Breast epithelium (tissue), 3 donors: ENCODE measurements at regions not wholly inside any gene's neighbourhood (a gene's known extent, or its start where the extent isn't known, plus 50 kb on each side); places are given as distances from the start of the nearest gene placed in this dataset.

Source experiments
- CTCF ChIP-seq, 3 donors: fragments of 450-650 bp; IDR thresholded peaks; one replicate each; pipeline ENCODE4 v1.5.1; 2016 to 2017; ENCODE audit warnings: antibody characterized with exemption in 3 of 3, mild to moderate bottlenecking in 3 of 3, moderate library complexity in 3 of 3
- POLR2A ChIP-seq: fragments of 450-650 bp; IDR thresholded peaks from one replicate; pipeline ENCODE4 v1.6.1; 2016; ENCODE audit warnings: antibody characterized with exemption, mild to moderate bottlenecking, moderate library complexity
- POLR2AphosphoS5 ChIP-seq, 3 donors: sonication (generic); formaldehyde crosslinking; IDR thresholded peaks; one replicate each; pipeline ENCODE4 v1.6.1; 2017; ENCODE audit warnings: antibody characterized with exemption in 3 of 3

- no peak for TF ChIP-seq POLR2AphosphoS5 (IDR thresholded peaks at IDR 0.05)
- TF ChIP-seq CTCF (IDR thresholded peaks at IDR 0.05): no peak
- no peak for TF ChIP-seq POLR2A
Observed at GRCh38 chr6:138618168-138618567, 118.9 kb upstream of the NHSL1 start.
